Renal cortical epithelial cell (primary cell): ENCODE measurements at regions not wholly inside any gene's neighbourhood (a gene's known extent, or its start where the extent isn't known, plus 50 kb on each side); places are given as distances from the start of the nearest gene placed in this dataset.
"Not testable (repeated sequence)": the region's sequence is repeated elsewhere in the genome, so short reads cannot be mapped to it uniquely, and the experiment has no call there.

Experiments used
- DNase-seq: peaks from one replicate; pipeline ENCODE4 v3.0.0-alpha.2; 2011; ENCODE audit warnings: low read depth

DNA sequence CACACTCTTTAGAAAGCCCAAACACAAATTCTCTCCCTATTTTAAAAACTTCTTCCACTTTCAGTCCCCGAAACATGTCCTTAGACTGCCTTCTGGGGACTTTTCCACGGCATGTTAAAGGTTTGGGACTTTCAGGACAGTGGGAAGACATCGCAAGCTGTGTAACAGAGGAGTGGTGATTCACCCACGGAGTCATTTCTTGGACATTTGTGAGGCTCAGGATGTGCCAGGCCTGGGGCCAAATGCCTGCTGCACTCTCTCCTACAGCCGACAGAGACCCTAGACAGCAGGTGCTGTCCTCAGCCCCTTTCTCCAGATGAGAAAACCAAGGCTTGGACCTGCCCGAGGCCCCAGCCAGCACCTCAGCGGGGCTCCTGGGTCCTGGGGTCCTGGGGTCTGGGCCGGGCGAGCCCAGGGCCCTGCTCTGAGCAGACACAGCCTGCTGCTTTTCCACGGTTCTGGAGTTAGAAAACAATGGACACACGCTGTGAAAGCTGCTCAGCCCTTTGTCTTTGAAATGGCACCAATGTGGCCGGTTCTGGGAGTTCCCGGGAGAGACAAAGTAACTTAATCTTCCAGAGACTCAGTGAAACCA lies 370.2 kb upstream of the SFSWAP start:
- no peak for DNase-seq

DNA sequence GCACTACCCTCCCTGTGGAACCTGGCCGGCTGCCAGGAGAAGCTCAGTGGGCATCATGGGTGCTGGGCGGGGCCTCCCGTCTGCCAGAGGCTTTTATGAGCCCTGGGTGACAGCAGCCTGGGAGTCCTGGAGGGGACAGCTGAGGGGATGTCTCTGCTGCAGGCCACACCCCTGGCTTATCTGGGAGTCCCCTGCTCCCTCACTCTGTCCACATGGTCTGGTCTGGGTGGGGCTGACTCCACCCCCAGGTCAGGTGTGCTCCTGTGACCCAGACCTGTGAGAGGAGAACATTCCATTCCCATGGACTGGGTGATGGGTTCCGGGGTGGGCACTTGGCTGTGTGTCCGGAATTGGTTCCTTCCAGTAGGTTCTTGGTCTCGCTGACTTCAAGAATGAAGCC lies 369.3 kb upstream of the SFSWAP start:
- DNase-seq = not testable (repeated sequence)

DNA sequence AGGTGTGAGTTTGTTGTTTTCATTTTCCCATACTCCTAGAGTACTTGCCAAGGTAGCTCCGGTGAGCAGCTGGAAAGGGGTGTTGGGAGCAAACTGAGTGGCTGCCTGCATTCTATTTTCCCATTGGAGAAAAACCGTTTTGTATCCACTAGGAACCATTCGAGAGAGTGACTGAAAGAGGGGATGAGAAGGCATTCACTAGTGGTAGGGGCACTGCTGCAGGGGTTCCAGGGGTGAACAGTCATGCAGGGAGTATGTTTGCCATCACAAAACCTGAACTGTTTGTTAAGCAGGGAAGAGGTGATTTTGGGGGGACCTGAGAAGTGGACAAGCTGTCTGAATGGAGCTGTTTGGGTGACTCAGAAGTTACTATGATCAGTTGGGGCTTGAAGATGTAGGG lies 367.5 kb upstream of the SFSWAP start:
- not testable (repeated sequence) for DNase-seq

DNA sequence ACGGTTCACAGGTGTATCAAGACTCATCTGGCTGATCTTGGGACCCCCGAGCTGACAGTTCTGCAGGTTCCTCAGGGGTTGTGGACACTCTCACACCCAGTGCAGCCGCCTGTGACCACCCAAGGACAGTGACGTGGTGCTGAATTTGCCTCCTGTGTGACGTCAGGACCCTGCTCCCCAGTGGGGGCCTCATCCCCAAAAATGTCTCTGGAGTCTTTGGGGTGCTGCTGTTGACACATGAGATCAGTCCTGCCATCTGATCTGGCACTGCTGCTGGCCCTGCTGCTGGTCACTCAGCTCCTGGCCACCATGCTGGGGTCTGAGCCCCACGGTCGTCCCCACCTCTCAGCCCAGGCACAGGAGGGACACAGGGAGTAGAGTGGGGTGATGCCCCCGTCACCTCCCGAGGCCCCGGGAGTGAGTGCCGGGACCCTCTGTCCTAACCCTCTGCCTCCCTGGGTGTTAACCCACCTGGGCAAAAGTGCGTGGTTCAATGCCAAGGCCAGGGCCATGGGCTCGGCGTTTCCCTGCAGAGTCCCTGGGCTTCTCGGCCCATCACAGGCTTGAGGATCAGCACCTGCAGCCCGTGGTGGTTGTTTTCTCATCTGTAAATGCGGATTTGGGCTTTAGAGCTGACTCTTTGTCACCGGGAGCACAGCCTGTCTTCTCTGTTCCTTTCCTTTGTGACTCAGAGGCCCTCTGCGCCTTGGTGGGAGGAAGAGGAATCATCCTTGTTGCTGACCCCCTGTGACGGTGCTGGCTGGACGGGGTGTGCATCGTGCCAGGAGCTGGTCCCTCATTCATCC lies 366.0 kb upstream of the SFSWAP start:
- DNase-seq = not testable (repeated sequence)

DNA sequence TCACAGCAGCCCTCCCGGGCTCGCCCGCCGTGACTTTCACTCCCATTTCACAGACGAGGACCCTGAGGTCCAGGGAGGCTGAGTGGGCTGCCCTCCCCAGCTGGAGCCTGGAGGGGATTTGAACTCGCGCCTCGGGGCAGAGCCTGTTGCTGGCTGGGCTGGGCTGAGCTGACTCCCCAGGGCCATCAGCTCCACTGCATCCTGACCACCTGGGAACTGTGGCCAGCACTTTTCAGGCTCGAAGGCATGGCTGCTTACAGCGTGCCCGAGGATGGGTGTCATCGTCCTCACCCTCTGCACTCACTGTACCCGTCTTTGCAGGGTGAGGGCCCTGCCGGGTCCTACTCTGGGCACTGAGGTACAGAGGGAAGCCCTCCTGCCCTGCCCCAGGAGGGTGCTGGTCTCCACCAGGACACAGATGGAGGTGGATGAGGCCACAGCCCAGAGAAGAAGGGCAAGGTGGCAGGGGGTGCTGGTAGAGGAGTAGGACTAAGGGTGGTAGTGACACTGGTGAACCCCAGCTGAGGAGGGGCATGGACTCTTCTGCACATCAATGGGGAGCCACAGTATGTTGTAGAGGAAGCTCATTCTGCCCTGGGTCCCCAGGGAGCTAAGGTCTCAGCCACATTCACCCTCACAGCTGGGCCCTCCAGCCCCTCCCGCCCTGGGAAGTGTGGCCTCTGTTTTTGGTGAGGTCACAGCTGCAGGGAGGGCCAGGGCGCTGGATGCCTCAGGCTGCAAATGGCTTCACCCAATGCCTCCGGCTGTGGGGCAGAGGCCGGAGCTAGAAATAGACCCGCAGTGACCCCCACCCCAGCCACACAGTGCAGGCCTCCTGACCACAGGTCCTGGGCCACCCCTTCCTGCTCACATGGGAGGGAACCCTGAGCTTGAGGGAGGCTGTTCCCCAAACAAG lies 365.1 kb upstream of the SFSWAP start:
- DNase-seq = no peak

DNA sequence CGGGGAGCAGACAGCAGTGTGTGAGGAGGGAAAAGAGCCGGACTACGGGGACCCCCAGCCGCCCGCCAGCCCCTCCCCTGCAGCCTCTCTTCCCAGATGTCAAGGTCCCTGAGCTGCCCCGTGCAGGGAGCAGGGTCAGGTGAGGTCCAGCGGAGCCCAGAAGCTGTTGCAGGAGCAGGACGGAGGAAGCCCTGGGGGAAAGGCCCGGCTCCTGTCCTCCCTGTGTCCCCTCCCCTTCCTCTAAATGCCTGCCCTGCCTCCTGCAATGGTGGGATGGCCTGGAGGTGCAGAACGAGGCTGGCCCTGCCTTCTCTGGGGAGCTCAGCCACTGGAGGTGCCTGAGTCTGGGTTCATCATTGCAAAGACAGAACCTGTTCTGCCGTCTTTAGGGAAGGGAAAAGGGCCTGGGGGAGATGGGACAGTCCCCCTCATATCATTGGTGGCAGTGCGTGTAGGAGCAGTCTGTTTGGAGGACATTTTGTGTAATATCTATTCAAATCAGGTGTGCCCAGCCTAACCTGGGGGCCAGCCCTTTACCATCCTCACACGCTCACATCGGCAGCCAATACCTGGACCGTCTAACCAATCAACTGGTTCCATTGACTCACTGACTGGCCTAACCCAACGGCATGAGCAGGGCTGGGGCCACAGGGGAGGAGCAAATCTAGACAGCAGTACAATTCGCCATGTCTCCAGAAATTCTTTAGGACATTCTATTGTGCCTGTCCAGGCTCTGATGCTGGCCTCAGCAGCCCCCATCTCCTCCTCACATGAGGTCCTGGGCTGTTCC lies 364.1 kb upstream of the SFSWAP start:
- no peak for DNase-seq

DNA sequence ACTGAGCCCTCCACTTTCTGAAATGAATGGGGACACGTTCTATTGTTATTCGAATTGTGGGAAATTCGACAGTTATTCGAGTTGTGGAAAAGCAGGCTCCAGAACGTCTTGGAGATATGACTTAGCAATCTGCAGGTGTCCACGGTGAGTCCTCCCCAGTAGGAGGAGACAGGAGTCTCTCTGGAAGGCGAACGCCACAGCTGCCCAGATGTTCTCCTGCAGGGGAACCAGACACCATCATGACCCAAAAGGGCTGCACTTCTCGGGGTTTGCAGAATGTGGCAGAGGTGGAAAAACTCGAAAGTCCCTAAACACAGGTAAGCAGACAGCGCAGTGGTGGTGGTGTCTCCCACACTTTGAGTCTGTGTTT lies 363.6 kb upstream of the SFSWAP start:
- no peak for DNase-seq

DNA sequence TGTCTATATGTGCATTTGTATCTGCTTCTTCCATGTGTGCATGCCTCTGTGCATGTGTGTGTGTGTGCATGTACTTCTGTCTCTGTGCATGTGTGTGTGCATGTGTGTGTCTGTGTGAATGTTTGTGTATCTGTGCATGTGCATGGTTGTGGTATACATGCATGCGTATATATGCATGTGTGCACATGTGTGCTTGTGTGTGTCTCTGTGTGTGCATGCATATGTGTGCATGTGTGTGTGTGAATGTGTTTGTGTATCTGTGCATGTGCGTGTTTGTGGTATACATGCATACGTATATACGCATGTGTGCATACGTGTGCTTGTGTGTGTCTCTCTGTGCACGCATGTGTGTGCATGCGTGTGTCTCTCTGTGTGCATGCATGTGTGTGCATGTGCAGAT lies 363.2 kb upstream of the SFSWAP start:
- no peak for DNase-seq

DNA sequence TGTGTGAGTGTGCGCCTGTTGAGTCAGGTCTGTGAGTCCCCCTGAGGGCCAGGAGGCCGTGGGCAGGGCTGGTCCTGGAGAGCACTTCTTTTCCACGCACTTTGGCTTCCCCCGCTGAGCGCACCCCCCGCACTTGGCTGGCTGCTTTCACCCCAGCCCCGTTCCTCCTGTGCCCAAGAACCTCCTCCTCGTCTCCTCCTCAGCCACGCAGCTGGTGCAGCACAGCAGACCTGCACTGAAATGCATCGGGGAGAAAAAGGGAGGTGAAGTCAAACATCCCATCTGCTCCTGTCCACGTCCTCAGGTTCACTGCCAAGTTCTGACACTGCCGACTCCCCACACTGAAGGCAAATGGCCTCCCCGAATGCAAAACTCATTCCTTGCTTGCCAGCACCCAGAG lies 362.7 kb upstream of the SFSWAP start:
- DNase-seq = no peak

DNA sequence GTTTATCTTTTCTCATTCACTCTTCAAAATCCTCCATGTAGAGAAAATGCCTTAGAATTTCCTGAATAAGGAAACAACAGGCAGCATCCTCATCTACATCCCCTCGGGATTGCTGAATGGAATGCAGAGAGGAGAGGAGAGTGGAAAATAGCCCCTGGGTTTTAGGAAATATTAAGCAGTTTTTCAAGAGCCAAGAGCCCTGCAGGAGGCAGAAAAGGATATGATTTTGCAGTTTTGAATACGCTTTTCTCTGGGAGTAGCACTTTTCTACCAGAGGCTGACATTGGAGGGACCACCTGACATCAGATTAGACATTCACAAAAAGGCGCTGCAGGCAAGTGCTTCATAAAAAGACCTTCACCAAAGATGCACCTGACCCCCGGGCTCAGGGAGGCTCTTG lies 362.2 kb upstream of the SFSWAP start:
- DNase-seq = no peak

DNA sequence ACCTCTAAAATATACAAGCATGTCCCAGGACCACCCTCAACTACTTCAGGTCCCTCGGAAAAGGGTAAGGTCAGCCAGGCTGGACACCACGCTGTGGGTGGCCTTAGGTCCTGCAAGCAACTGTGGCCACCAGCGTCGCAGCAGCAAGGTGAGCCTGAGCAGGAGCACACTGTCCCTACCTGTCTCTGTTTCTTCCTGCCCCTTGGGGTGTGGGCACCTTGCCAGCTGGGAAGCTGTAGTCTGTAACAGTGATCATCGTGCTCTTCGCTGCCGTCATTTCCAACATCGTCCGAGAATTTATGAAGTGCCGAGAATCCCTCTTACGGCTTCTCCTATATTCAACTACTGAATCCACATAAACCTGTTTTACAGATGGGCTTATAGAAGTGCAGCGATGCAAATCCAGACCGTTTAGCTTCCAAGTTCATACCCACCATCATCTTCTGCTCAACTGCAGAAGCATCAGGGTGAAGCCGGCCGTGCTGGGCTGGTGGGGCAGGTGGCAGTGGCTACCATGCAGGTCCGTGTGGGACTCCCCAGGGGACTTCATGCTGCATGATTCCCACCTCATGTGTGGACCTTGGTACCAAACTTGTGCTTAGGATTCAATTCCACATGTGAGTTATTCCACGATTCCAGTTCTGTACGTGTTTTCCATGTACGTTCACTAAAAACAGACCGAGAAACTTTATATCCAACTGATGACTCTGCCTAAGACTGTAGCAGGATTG lies 361.3 kb upstream of the SFSWAP start:
- no peak for DNase-seq

DNA sequence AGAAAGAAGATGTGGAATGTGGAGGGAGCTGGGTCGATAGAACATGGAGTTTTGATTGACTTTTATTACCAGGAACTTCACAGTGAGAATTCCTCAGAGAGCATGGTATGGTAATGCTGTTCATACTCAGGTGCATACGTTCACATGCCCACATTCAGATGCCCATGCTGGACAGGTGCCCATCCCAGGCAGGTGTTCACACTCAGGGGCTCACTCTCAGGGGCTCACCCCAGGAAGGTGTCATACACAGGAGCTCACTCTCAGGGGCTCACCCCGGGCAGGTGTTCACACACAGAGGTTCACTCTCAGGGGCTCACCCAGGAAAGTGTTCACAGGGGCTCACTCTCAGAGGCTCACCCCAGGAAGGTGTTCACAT lies 360.0 kb upstream of the SFSWAP start:
- DNase-seq = no peak

DNA sequence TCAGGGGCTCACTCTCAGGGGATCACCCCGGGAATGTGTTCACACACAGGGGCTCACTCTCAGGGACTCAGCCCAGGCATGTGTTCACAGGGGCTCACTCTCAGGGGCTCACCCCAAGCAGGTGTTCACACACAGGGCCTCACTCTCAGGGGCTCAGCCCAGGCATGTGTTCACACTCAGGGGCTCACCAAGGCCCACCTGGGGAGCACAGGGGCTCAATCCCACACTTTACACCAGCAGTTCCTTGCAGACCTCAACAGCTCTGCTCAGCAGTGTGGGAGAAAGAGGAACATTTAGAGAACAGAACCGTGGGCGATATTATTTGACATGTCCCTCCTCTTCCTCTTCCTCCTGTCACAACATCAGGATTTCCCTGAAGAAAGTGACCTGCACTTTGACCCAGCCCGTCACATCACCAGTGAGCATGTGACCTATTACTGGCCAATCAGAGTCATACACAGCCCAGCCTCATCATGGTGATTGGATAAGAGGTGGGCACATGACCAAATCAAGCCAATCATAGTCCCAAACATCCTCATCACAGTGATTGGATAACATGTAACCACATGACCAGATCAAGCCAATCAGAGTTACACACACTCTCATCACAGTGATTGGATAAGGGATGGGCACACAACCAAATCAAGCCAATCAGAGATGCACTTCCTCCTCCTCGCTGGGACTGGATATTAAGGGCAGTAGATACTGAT lies 359.4 kb upstream of the SFSWAP start:
- no peak for DNase-seq

DNA sequence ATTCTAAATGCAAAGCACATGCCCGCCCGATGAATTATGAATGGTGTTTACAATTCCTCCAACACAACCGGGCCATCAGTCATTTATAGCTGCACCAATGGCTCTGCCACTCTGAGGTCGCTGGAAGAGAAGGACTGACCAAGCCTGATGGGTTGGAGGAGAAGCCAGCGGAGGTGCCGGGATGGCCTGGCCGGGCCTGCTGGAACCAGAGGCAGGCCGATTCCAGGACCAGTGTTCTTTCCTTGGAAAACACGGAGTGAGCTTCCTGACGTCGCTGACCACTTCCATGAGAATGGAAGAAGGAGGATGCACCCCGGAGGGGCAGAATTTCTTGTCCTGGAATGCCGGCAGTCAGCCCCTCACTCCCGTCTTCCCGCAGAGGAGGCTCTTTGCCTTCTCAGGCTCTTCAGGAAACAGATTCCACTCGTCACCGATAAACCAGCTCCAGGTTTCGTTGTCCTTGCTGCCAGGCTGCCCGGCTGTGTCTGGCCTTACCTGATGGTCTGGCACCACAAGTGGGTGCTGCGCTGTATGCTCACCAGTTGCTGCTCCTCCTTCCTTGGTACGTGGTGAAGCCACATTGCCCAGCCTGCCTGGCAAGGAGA lies 358.5 kb upstream of the SFSWAP start:
- no peak for DNase-seq

DNA sequence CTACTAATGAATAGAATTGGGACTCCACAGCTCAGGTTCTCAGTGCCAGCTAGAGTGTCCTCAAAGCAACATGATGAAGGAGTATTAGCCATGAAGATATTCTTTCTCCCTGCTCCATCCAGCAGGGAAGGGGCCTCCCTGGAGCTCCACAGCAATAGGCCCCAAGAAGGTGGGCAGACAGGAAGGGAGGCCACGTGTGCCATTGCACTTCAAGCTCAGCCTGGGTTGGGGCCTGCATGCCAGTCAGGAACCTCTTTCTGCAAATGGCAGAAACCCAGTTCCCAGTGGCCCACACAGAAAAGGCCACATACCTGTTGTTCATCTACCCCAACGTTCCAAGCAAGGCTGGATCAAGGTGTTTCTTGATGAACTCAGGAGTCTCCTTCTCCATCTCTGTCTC lies 357.5 kb upstream of the SFSWAP start:
- no peak for DNase-seq

DNA sequence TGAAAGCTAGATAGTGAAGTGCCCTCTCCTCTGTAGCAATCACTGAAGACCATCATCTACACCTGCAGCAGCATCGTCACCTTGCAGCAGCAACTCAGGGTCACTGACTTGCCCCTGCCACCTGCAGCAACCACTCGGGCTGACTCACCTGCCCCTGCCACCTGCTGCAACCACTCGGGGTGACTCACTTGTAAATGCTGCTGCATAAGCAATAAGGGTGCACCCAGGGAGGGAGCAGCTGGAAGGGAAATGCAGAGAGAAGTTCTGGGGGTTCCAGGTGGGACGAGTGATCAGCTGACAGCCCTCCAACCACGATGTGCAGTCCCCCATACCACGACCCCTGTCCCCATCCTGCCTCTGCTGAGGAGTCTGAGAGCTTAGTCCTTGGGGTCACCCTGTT lies 357.1 kb upstream of the SFSWAP start:
- no peak for DNase-seq

DNA sequence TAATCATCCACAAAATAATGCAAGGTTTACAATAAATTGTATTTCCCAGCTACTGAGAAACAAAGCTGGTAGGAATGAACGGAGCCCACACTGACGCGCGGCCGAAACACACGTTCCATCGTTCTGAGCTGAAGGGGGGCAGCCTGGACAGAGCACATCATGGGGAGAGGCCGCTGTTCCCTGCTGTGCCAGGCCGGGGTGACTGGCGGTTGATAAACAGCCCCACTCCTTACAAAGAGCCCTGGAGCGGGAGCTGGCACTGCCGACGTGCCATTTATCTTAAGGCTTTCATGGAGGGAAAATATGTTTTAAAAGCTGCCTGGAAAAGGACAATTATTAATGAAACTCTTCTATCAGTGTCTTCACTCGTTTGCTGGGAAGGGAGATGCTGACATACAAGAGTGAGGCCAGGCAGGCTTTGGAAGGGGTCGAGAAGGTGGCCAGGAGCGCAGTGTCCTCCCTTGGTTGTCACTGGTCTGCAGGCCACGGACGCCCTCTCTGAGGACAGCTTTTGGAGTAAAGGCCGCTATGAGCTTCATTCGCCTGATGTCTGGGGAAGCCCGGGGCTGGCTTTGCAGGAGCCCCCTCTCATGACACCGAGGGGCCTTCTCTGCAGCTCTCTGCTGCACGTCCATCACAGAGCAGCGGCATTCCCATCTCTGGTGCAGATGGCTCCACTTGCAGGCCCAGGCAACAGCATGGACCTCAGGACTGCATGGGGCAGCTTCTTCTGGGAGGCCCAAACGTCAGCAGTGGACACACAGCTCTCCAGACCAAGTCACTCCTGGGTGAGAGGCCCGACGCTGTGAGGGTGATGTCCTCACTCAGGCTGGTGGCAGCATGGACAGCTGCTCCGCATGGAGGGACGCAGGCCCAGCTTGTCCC lies 355.3 kb upstream of the SFSWAP start:
- DNase-seq = no peak

DNA sequence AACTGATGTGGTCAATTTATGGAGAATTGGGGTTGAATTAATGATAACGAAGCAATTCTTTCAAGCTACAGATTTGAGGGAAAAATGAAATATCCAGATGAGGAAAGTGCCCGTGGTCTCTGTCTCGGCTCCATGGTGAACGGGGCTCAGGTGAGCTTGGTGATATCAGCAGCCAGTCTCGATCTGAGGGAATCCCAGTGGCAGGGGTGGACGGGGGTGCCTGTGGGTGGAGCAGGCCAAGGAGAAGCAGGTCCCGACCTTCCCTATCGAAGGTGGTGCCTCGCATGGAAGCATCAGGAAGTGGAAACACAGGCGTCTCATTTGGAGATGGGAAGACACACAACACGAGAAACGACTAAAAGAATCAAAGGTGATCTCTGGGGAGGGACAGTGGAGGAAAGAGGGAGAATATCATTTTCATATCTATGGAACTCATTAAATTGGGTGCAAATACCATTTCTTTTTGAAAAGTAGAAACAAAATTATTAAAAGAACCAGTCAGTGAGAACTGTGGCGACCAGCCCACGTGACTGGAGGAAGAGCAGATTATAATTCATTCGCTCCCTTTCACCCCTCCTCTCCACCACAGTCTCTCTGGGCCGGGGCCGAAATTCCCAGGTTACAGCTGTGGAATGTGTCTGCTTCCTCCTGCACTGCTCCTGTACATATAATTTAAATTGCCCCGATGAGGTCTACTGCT lies 354.3 kb upstream of the SFSWAP start:
- no peak for DNase-seq
